Erythroblast (primary cell): ENCODE measurements at regions not wholly inside any gene's neighbourhood (a gene's known extent, or its start where the extent isn't known, plus 50 kb on each side); places are given as distances from the start of the nearest gene placed in this dataset.

Source experiments
- DNase-seq, 2 experiments: peaks; one replicate each; lab custom pipeline; 2025; lab: John Stamatoyannopoulos, UW
- GATA1 ChIP-seq: IDR thresholded peaks from 2 replicates; pipeline ENCODE4 v1.6.1; 2011; ENCODE audit warnings: low read depth, mild to moderate bottlenecking, control low read depth, low read length, moderate library complexity
- POLR2A ChIP-seq: IDR thresholded peaks from 2 replicates; pipeline ENCODE4 v1.6.1; 2011; ENCODE audit warnings: mild to moderate bottlenecking, low read length

DNA sequence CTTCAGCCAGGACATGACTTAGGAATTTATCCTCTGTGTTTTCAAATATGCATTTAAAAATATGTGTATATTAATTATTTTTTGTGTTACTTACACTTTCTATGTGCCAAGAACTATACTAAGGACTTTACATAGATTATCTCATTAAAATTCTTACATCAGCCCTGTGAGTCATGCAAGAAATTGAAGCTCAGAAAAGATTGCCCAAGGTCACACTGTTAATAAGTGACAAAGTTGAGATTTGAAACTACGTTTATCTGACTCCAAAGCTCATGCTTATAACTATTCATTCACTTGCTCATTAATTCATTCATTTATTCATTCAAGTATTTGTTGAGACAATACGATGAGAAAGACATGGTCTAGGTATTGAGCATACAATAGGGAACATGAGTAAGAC is 62.9 kb upstream of the CHRDL1 start:
- no peak for TF ChIP-seq GATA1
- no peak for TF ChIP-seq POLR2A
- no peak for DNase-seq

- DNase-seq = peak in 1 of 2 experiments; percentile 1
- TF ChIP-seq POLR2A = no peak
Observed at GRCh38 chrX:110853610-110854009, 58.0 kb upstream of the CHRDL1 start.

- peak; percentile 4 to 45 for DNase-seq
- TF ChIP-seq GATA1 (no peak), POLR2A (no peak)
Observed at GRCh38 chrX:110852180-110852579, 56.6 kb upstream of the CHRDL1 start.

- no peak for TF ChIP-seq GATA1
- no peak for TF ChIP-seq POLR2A
- DNase-seq = peak; percentile 19 to 53
Observed at GRCh38 chrX:110851780-110852179, 56.2 kb upstream of the CHRDL1 start.

GRCh38 chrX:110847334-110847733 is 51.7 kb upstream of the CHRDL1 start:
- TF ChIP-seq POLR2A (no peak), GATA1 (no peak)
- DNase-seq = peak; percentile 46 to 74

GRCh38 chrX:110846071-110846470 is 50.5 kb upstream of the CHRDL1 start:
- no peak for DNase-seq
- TF ChIP-seq GATA1 (no peak), POLR2A (no peak)
